Thoracic aorta (tissue), 2 donors: ENCODE measurements at regions not wholly inside any gene's neighbourhood (a gene's known extent, or its start where the extent isn't known, plus 50 kb on each side); places are given as distances from the start of the nearest gene placed in this dataset.
"Not testable (repeated sequence)": the region's sequence is repeated elsewhere in the genome, so short reads cannot be mapped to it uniquely, and the experiment has no call there.

Experiments used
- ATAC-seq: fragments of 150-250 bp; one replicate; pipeline ENCODE4 v1.8.0; 2017; ENCODE audit warnings: low read depth; ENCODE audit not compliant: insufficient number of reproducible peaks, low FRiP score
- DNase-seq: peaks from one replicate; pipeline ENCODE4 v3.0.0-alpha.2; 2020; ENCODE audit warnings: low spot score
- H3K27ac ChIP-seq, 2 donors: fragments of 200-600 bp; sonication (generic); 1 replicate in 1 of 2; 2 replicates in 1 of 2; pipeline ENCODE4 v1.5.1; 2016; ENCODE audit warnings: mild to moderate bottlenecking in 2 of 2, moderate library complexity in 2 of 2
- H3K27me3 ChIP-seq: fragments of 200-600 bp; sonication (generic); replicated peaks from 2 replicates; pipeline ENCODE4 v1.6.0; 2016; ENCODE audit warnings: mild to moderate bottlenecking; ENCODE audit not compliant: insufficient read depth
- H3K36me3 ChIP-seq: fragments of 200-600 bp; sonication (generic); one replicate; pipeline ENCODE4 v1.5.1; 2016
- H3K4me1 ChIP-seq, 2 donors: fragments of 200-600 bp; sonication (generic); 1 replicate in 1 of 2; 2 replicates in 1 of 2; pipeline versions ENCODE4 v1.5.1 to v1.6.0; 2016; ENCODE audit warnings: low read depth in 2 of 2, mild to moderate bottlenecking in 1 of 2; ENCODE audit not compliant: control insufficient read depth in 1 of 2
- H3K4me3 ChIP-seq: fragments of 200-600 bp; sonication (generic); 2 replicates; pipeline ENCODE4 v1.5.1; 2016; ENCODE audit warnings: mild to moderate bottlenecking
- H3K9me3 ChIP-seq: fragments of 200-600 bp; sonication (generic); 2 replicates; pipeline ENCODE4 v1.5.1; 2016
- CTCF ChIP-seq: fragments of 200-600 bp; sonication (generic); IDR thresholded peaks from one replicate; pipeline ENCODE4 v1.5.1; 2019; ENCODE audit warnings: antibody characterized with exemption

GRCh38 chr1:219090607-219091006 is 83.1 kb upstream of the LYPLAL1 start:
- Histone ChIP-seq H3K27ac (no peak overlapping the region), H3K27me3 (no peaks in the 10 kb centered on the region), H3K36me3 (no peaks in the 10 kb centered on the region), H3K4me3 (no peak overlapping the region), H3K9me3 (peaks cover 4% of the 10 kb centered on the region), H3K4me1 (no peaks in the 10 kb centered on the region)
- no peak for ATAC-seq
- no peak for TF ChIP-seq CTCF
- no peak for DNase-seq

DNA sequence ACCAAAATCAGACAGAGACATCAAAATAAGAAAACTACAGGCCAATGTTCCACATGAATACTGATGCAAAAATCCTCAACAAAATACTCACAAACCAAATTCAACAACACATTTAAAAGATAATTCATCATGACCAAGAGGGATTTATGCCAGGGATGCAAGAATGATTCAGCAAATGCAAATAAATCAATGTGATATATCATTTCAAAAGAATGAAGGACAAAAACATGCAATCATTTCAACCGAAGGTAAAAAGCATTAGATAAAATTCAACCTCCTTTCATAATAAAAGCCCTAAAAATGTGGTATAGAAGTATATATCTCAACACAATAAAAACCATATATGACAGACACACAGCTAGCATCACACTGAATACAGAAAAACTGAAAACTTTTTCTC is 81.5 kb upstream of the LYPLAL1 start:
- no peak for TF ChIP-seq CTCF
- H3K4me3 ChIP-seq: no peak overlapping the region
- no peaks in the 10 kb centered on the region for H3K36me3 ChIP-seq
- no peaks in the 10 kb centered on the region for H3K27me3 ChIP-seq
- DNase-seq (no peak), ATAC-seq (no peak)
- no peaks in the 10 kb centered on the region for H3K4me1 ChIP-seq
- peaks cover 4% of the 10 kb centered on the region for H3K9me3 ChIP-seq
- H3K27ac ChIP-seq: no peak overlapping the region

DNA sequence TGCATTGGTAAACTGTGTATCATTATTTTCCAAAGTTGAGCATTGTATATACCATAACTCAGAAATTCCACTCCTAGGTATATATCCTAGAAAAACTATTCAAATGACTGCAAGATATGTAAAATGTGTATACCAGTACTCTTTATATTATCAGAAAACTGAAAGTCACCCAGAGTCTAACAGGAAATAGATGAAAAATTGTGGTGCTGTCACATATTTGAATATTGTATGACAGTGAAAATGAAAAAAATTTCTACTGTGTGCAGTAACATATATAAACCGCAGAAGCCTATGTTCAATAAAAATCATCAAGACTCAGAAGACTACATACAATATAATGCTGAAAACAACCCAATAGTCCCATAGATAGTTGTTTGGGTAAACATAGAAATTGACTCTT is 74.4 kb upstream of the LYPLAL1 start:
- Histone ChIP-seq H3K4me3 (no peak overlapping the region), H3K36me3 (no peaks in the 10 kb centered on the region), H3K9me3 (no peaks in the 10 kb centered on the region), H3K27ac (no peak overlapping the region), H3K4me1 (no peaks in the 10 kb centered on the region), H3K27me3 (no peaks in the 10 kb centered on the region)
- DNase-seq (no peak), ATAC-seq (no peak)
- no peak for TF ChIP-seq CTCF

DNA sequence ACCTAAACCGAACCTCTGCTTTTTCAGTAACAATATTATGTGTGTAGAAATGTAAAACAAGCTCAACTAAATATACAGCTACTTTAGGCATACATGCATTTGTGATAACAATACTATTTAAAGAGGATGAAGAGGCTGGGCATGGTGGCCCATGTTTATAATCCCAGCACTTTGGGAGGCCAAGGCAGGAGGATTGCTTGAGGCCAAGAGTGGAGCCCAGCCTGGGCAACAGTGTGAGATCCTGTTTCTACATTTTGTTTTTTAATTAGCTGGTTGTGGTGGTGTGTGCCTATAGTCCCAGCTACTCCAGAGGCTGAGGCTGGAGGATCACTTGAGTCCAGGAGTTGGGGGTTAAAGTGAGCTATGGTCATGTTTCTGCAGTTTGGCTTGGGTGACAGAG is 73.6 kb upstream of the LYPLAL1 start:
- ATAC-seq (no peak), DNase-seq (no peak)
- no peaks in the 10 kb centered on the region for H3K9me3 ChIP-seq
- H3K27ac ChIP-seq: no peak overlapping the region
- H3K4me3 ChIP-seq: no peak overlapping the region
- no peaks in the 10 kb centered on the region for H3K27me3 ChIP-seq
- H3K36me3 ChIP-seq: no peaks in the 10 kb centered on the region
- H3K4me1 ChIP-seq: no peaks in the 10 kb centered on the region
- TF ChIP-seq CTCF: no peak

DNA sequence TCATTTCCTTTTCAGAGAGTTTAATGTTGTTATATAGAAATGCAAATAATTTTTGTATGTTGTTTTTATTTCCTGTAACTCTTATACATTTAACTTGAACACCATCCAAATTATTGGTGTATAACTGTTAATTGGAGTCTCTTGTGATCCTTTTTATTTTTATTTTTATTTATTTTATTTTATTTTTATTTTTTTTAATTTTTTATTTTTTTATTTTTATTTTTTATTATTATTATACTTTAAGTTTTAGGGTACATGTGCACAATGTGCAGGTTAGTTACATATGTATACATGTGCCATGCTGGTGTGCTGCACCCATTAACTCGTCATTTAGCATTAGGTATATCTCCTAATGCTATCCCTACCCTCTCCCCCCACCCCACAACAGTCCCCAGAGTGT is 71.2 kb upstream of the LYPLAL1 start:
- not testable (repeated sequence) for DNase-seq, H3K27ac ChIP-seq, H3K27me3 ChIP-seq, H3K9me3 ChIP-seq, H3K36me3 ChIP-seq, H3K4me1 ChIP-seq, H3K4me3 ChIP-seq, ATAC-seq

DNA sequence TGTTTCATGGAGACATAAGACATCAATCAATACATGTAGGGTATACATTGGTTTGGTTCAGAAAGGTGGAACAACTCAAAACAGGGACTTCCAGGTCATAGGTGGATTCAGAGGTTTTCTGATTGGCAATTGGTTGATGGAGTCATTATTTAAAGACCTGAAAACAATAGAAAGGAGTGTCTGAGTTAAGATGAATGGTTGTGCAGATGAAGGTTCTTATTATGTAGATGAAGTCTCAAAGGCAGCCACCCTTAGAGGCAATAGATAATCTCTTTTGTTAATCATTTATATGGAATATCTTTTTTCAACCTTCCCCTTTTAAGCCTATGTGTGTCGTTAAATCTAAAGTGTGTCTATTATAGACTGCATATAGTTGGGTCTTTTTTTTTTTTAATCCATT is 67.8 kb upstream of the LYPLAL1 start:
- H3K4me1 ChIP-seq: no peaks in the 10 kb centered on the region
- TF ChIP-seq CTCF: no peak
- H3K4me3 ChIP-seq: no peak overlapping the region
- no peaks in the 10 kb centered on the region for H3K36me3 ChIP-seq
- H3K9me3 ChIP-seq: no peaks in the 10 kb centered on the region
- no peak for DNase-seq
- ATAC-seq: no peak
- H3K27me3 ChIP-seq: no peaks in the 10 kb centered on the region
- no peak overlapping the region for H3K27ac ChIP-seq
